ENCODE measurements at regions not wholly inside any gene's neighbourhood (a gene's known extent, or its start where the extent isn't known, plus 50 kb on each side); places are given as distances from the start of the nearest gene placed in this dataset.

GRCh38 chr5:135183464-135183863 lies 149.4 kb upstream of the PITX1 start:
- DNase-seq (ENCODE audit: low spot score in 2 of 2) = no peak
- H3K9me3 ChIP-seq = no peaks in the 10 kb centered on the region
- H3K36me3 ChIP-seq = no peaks in the 10 kb centered on the region
- TF ChIP-seq POLR2AphosphoS5 (IDR thresholded peaks at IDR 0.05) = no peak
- no peak for TF ChIP-seq CTCF (IDR thresholded peaks at IDR 0.05)
- TF ChIP-seq POLR2A (IDR thresholded peaks at IDR 0.05) = no peak
- H3K4me3 ChIP-seq = no peak overlapping the region
- no peak overlapping the region for H3K27ac ChIP-seq
- no peaks in the 10 kb centered on the region for H3K27me3 ChIP-seq
- H3K4me1 ChIP-seq = no peaks in the 10 kb centered on the region
- intact Hi-C loops (cut with DNase I; ENCODE audit: low total_unique reads) = no loop called here

GRCh38 chr5:135182675-135183074 lies 148.6 kb upstream of the PITX1 start:
- Histone ChIP-seq H3K27ac (no peak overlapping the region), H3K27me3 (no peaks in the 10 kb centered on the region), H3K4me1 (no peaks in the 10 kb centered on the region), H3K36me3 (no peaks in the 10 kb centered on the region), H3K4me3 (no peak overlapping the region), H3K9me3 (no peaks in the 10 kb centered on the region)
- no peak for DNase-seq (ENCODE audit: low spot score in 2 of 2)
- no peak for TF ChIP-seq POLR2AphosphoS5 (IDR thresholded peaks at IDR 0.05)
- TF ChIP-seq POLR2A (IDR thresholded peaks at IDR 0.05) = no peak
- no peak for TF ChIP-seq CTCF (IDR thresholded peaks at IDR 0.05)
- intact Hi-C loops (cut with DNase I; ENCODE audit: low total_unique reads) = no loop called here

- Histone ChIP-seq H3K4me1 (no peaks in the 10 kb centered on the region), H3K27me3 (no peaks in the 10 kb centered on the region), H3K9me3 (no peaks in the 10 kb centered on the region), H3K36me3 (no peaks in the 10 kb centered on the region), H3K4me3 (no peak overlapping the region), H3K27ac (no peak overlapping the region)
- intact Hi-C loops (cut with DNase I; ENCODE audit: low total_unique reads) = no loop called here
- no peak for DNase-seq (ENCODE audit: low spot score in 2 of 2)
- TF ChIP-seq POLR2AphosphoS5 (IDR thresholded peaks at IDR 0.05) = no peak
- no peak for TF ChIP-seq POLR2A (IDR thresholded peaks at IDR 0.05)
- no peak for TF ChIP-seq CTCF (IDR thresholded peaks at IDR 0.05)
These were observed 147.6 kb upstream of the PITX1 start for GRCh38 chr5:135181653-135182052.

GRCh38 chr5:135179308-135179980 lies 145.4 kb upstream of the PITX1 start:
- Histone ChIP-seq H3K27ac (no peak overlapping the region), H3K9me3 (no peaks in the 10 kb centered on the region), H3K4me1 (no peaks in the 10 kb centered on the region), H3K4me3 (no peak overlapping the region), H3K36me3 (no peaks in the 10 kb centered on the region), H3K27me3 (no peaks in the 10 kb centered on the region)
- intact Hi-C loops (cut with DNase I; ENCODE audit: low total_unique reads) = no loop called here
- no peak for TF ChIP-seq POLR2AphosphoS5 (IDR thresholded peaks at IDR 0.05)
- no peak for DNase-seq (ENCODE audit: low spot score in 2 of 2)

GRCh38 chr5:135178476-135179155 lies 144.6 kb upstream of the PITX1 start:
- Histone ChIP-seq H3K36me3 (no peaks in the 10 kb centered on the region), H3K9me3 (no peaks in the 10 kb centered on the region), H3K4me3 (no peak overlapping the region), H3K27me3 (no peaks in the 10 kb centered on the region), H3K27ac (no peak overlapping the region), H3K4me1 (no peaks in the 10 kb centered on the region)
- no peak for DNase-seq (ENCODE audit: low spot score in 2 of 2)
- TF ChIP-seq CTCF (IDR thresholded peaks at IDR 0.05) (no peak), POLR2AphosphoS5 (IDR thresholded peaks at IDR 0.05) (no peak), POLR2A (IDR thresholded peaks at IDR 0.05) (no peak)
- intact Hi-C loops (cut with DNase I; ENCODE audit: low total_unique reads) = no loop called here

All from breast epithelium (tissue), 4 donors.